Activated T-helper 1 cell treated with anti-CD3 and anti-CD28 coated beads, Interleukin-12 subunit alpha, Interleukin-12 subunit beta, Interleukin-2, Interleukin-4 antibody, amounts not matched to agents 30 ng/mL and 10 ng/mL and 1 ng/mL, durations not matched to agents 14 hours and 24 hours and 36 hours (primary cell): ENCODE measurements at regions not wholly inside any gene's neighbourhood (a gene's known extent, or its start where the extent isn't known, plus 50 kb on each side); places are given as distances from the start of the nearest gene placed in this dataset.

ENCODE experiments used
- DNase-seq: peaks from one replicate; pipeline ENCODE4 v3.0.0; 2021; ENCODE audit warnings: low spot score
- H3K27ac Mint-ChIP-seq: one replicate; pipeline ENCODE4 v1.8.0; 2021; ENCODE audit warnings: mild to moderate bottlenecking, mixed read lengths
- H3K27me3 Mint-ChIP-seq: one replicate; pipeline ENCODE4 v1.8.0; 2022; ENCODE audit warnings: mild to moderate bottlenecking, moderate library complexity, mixed read lengths; ENCODE audit not compliant: insufficient read depth
- H3K36me3 Mint-ChIP-seq: one replicate; pipeline ENCODE4 v1.8.0; 2021; ENCODE audit warnings: low read depth, mixed read lengths
- H3K4me1 Mint-ChIP-seq: one replicate; pipeline ENCODE4 v1.8.0; 2021; ENCODE audit warnings: low read depth, mixed read lengths
- H3K4me3 Mint-ChIP-seq: one replicate; pipeline ENCODE4 v1.8.0; 2021; ENCODE audit warnings: mild to moderate bottlenecking, moderate library complexity, mixed read lengths
- H3K9me3 Mint-ChIP-seq: one replicate; pipeline ENCODE4 v1.8.0; 2021; ENCODE audit warnings: mixed read lengths
- intact Hi-C: fragments of 100-400 bp; cut with micrococcal nuclease; formaldehyde crosslinking; loops from one replicate; pipeline ENCODE4 v1.15.1; 2024

DNA sequence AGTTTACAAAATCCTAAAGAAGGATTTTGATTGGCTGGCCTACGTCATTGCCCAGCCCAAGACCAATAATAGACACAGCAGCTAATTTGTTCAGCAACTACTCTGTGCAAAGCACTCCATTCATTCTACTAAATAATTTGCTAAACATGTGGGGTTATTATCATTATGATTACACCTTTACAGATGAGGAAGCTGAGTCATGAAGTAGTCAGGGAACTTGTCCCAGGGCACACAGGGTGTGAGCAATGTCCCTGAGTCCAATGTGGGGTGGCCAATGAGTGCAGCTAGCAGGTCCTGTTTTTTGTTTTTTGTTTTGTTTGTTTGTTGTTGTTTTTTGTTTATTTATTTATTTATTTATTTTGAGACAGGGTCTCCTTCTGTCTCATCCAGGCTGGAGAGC is 183.6 kb downstream of the ABHD5 start:
- Mint-ChIP-seq H3K27me3 (peaks cover 19% of the 10 kb centered on the region), H3K27ac (no peak overlapping the region), H3K36me3 (no peaks in the 10 kb centered on the region), H3K4me3 (no peak overlapping the region), H3K4me1 (no peaks in the 10 kb centered on the region), H3K9me3 (no peaks in the 10 kb centered on the region)
- DNase-seq, result no peak
- intact Hi-C loops, result no loop called here

GRCh38 chr3:43874731-43875130 is 184.0 kb downstream of the ABHD5 start:
- Mint-ChIP-seq H3K4me1 (no peaks in the 10 kb centered on the region), H3K27ac (no peak overlapping the region), H3K27me3 (peaks cover 19% of the 10 kb centered on the region), H3K36me3 (no peaks in the 10 kb centered on the region), H3K9me3 (no peaks in the 10 kb centered on the region), H3K4me3 (no peak overlapping the region)
- intact Hi-C loops, result no loop called here
- no peak for DNase-seq

DNA sequence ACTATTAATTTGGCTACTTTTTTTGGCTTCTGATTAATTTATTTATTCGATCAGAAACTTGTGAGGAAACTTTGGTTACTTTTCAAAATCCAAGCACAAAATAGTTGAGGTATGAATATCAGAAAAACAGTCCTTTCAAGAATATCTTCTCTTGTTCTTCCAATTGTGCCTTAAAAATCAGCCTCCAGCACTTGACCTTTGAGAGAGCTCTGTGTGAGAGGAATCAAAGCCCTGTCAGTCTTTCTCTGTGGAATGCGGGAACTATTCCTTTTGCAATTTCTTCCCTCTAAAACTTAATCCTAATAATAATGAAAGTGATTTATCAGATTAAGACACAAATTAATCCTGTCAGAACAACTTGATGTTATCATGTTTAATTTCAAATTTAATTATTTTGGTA is 185.9 kb downstream of the ABHD5 start:
- DNase-seq, result no peak
- intact Hi-C loops, result no loop called here
- Mint-ChIP-seq H3K36me3 (no peaks in the 10 kb centered on the region), H3K9me3 (no peaks in the 10 kb centered on the region), H3K4me3 (no peak overlapping the region), H3K4me1 (no peaks in the 10 kb centered on the region), H3K27ac (no peak overlapping the region), H3K27me3 (peaks cover 19% of the 10 kb centered on the region)

GRCh38 chr3:43879166-43879565 is 188.4 kb downstream of the ABHD5 start:
- H3K36me3 Mint-ChIP-seq, result no peaks in the 10 kb centered on the region
- H3K27ac Mint-ChIP-seq, result no peak overlapping the region
- no peak for DNase-seq
- intact Hi-C loops, result no loop called here
- no peaks in the 10 kb centered on the region for H3K4me1 Mint-ChIP-seq
- no peaks in the 10 kb centered on the region for H3K9me3 Mint-ChIP-seq
- H3K27me3 Mint-ChIP-seq, result peaks cover 12% of the 10 kb centered on the region
- H3K4me3 Mint-ChIP-seq, result no peak overlapping the region

DNA sequence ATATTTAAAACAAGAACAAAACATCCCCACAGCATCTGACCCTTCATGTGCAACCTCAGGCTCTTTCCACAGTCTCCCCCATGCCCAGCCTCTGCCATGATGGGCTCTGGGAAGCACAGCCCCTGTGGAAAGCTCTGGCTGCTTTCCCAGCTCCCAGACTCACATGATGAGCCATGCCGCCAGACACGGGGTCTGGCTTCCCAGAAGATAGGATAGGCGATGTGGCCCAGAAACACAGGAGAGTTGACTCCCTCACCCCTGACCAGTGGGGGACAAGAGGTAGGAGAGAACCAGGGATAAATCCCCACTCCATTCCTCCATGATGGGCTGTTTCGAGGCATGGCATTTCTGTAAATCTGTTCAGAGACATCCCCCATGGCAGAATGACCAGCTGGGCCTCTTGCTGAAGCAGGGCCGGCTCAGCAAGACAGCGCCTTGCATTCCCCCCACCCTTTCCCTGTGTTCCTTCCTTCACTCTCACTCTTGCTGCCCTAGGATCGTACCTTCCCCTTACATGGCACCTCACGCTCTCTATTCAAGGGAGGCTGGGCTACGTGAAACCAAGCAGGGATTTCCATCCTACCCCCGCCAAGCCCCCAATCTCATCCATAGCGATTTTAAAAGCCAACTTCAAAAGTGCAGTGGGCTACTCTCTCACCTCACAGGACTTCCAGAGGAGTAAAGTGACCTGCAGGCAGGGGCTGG is 192.4 kb downstream of the ABHD5 start:
- Mint-ChIP-seq H3K4me3 (no peak overlapping the region), H3K36me3 (no peaks in the 10 kb centered on the region), H3K9me3 (no peaks in the 10 kb centered on the region), H3K4me1 (no peaks in the 10 kb centered on the region), H3K27me3 (peaks cover 8% of the 10 kb centered on the region), H3K27ac (no peak overlapping the region)
- DNase-seq, result no peak
- intact Hi-C loops, result no loop called here

DNA sequence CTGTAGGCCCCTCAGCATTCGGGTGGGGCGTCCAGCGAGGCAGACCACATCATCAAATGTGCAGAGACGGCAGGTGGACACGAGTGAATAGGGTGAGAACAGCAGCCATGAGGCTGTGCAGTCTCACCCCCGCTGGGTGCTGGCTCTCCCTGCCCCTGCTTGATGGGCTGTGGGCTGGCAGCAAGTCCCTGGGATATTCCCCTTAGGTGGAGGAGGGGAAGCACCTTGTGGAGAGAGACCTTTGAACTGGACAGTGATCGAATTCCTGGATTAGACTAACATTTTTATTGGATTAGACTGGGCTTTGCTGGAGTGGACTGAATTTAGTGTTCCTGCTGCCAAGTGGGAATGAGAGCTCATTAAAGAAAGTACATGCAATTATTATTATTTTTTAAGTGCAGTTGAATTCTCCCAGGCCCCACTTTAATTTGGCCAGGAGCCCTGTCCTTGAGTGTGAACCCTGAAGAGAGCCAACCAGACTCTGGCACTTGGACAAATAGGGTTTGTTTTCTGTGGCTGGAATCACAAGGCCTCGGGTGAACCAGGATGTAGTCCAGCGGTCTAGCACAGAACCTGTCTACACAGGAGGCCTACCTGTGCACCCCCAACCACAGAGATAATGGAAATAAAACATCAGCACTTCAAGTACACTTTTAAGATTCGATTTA is 193.1 kb downstream of the ABHD5 start:
- Mint-ChIP-seq H3K27ac (no peak overlapping the region), H3K9me3 (no peaks in the 10 kb centered on the region), H3K27me3 (peaks cover 10% of the 10 kb centered on the region), H3K36me3 (no peaks in the 10 kb centered on the region), H3K4me1 (no peaks in the 10 kb centered on the region), H3K4me3 (no peak overlapping the region)
- intact Hi-C loops, result no loop called here
- no peak for DNase-seq

DNA sequence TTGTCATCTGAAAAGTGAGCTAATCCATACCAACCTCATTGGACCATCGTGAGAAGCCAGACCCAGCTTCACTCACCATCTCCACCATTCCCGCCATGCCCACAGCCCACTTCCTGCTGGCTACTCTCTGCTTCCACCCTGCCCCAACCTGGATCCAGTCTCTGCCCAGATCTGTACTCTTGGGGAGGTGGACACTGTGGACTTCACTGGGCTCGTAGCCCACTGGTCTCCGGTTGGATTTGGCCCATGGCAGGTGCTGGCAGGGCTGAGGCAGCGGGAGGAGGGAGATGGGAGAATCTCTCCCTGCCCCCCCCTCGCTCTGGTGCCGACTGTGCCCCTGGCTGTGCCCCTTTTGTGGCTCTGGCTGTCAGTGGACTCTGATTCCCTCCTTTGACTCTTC is 193.8 kb downstream of the ABHD5 start:
- H3K9me3 Mint-ChIP-seq, result no peaks in the 10 kb centered on the region
- H3K36me3 Mint-ChIP-seq, result no peaks in the 10 kb centered on the region
- H3K27me3 Mint-ChIP-seq, result peaks cover 8% of the 10 kb centered on the region
- no peak overlapping the region for H3K27ac Mint-ChIP-seq
- no peaks in the 10 kb centered on the region for H3K4me1 Mint-ChIP-seq
- intact Hi-C loops, result no loop called here
- no peak for DNase-seq
- H3K4me3 Mint-ChIP-seq, result no peak overlapping the region

DNA sequence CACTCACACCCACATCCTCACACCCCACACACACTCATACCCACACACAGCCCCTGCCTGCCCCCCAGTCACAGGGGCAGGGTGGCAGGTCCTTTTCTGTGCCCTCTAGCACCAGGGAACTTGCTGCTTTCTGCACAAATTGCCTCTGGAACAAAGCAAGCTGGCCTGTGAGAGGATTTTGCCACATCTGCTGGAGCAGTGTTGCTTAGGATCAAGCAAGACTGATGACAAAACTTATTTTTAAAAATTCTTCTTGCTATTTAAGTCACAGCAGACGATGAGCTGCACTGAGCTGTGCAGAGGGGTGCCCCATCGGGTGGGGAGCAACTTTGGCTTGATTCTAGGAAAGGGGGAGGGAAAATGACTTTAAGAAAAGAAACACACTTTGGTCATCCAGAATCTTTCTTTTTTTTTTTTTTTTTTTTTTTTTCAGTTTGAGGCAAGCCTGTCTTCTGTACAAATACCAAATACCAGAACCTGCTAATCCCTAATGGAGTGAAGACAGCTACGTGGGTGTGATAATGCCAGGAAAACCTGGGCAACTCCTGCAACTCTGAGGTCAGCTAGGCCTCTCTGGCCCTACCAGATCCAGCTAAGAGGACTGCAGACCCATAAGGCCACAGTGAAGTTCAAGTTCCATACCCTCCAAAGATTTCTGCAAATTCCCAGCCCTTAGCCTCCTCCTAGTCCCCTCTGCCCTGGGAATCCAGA is 195.3 kb downstream of the ABHD5 start:
- intact Hi-C loops, result no loop called here
- Mint-ChIP-seq H3K27ac (no peak overlapping the region), H3K4me1 (no peaks in the 10 kb centered on the region), H3K36me3 (no peaks in the 10 kb centered on the region), H3K4me3 (no peak overlapping the region), H3K27me3 (peaks cover 11% of the 10 kb centered on the region), H3K9me3 (no peaks in the 10 kb centered on the region)
- no peak for DNase-seq

- H3K4me3 Mint-ChIP-seq, result no peak overlapping the region
- no peaks in the 10 kb centered on the region for H3K36me3 Mint-ChIP-seq
- no peaks in the 10 kb centered on the region for H3K9me3 Mint-ChIP-seq
- peaks cover 44% of the 10 kb centered on the region for H3K27me3 Mint-ChIP-seq
- DNase-seq, result no peak
- H3K27ac Mint-ChIP-seq, result no peak overlapping the region
- H3K4me1 Mint-ChIP-seq, result peaks cover 6% of the 10 kb centered on the region
- intact Hi-C loops, result loop anchor here (2.0 kb wide), 1 partner anchor 105 kb away; no protein-coding TSS in a partner anchor
Observed at GRCh38 chr3:43892061-43892460, 201.3 kb downstream of the ABHD5 start.

GRCh38 chr3:43892526-43892925 is 201.8 kb downstream of the ABHD5 start:
- Mint-ChIP-seq H3K4me3 (no peak overlapping the region), H3K36me3 (no peaks in the 10 kb centered on the region), H3K27me3 (peaks cover 44% of the 10 kb centered on the region), H3K9me3 (no peaks in the 10 kb centered on the region), H3K4me1 (peaks cover 6% of the 10 kb centered on the region), H3K27ac (no peak overlapping the region)
- DNase-seq, result no peak
- intact Hi-C loops, result loop anchor here (2.0 kb wide), 1 partner anchor 104 kb away; no protein-coding TSS in a partner anchor

GRCh38 chr3:43893727-43894126 is 203.0 kb downstream of the ABHD5 start:
- no peak overlapping the region for H3K27ac Mint-ChIP-seq
- intact Hi-C loops, result loop anchor here (2.0 kb wide), 1 partner anchor 103 kb away; no protein-coding TSS in a partner anchor
- H3K4me3 Mint-ChIP-seq, result peak overlapping the region; percentile 56
- H3K27me3 Mint-ChIP-seq, result peaks cover 39% of the 10 kb centered on the region
- DNase-seq, result no peak
- no peaks in the 10 kb centered on the region for H3K36me3 Mint-ChIP-seq
- H3K4me1 Mint-ChIP-seq, result peaks cover 6% of the 10 kb centered on the region
- no peaks in the 10 kb centered on the region for H3K9me3 Mint-ChIP-seq

DNA sequence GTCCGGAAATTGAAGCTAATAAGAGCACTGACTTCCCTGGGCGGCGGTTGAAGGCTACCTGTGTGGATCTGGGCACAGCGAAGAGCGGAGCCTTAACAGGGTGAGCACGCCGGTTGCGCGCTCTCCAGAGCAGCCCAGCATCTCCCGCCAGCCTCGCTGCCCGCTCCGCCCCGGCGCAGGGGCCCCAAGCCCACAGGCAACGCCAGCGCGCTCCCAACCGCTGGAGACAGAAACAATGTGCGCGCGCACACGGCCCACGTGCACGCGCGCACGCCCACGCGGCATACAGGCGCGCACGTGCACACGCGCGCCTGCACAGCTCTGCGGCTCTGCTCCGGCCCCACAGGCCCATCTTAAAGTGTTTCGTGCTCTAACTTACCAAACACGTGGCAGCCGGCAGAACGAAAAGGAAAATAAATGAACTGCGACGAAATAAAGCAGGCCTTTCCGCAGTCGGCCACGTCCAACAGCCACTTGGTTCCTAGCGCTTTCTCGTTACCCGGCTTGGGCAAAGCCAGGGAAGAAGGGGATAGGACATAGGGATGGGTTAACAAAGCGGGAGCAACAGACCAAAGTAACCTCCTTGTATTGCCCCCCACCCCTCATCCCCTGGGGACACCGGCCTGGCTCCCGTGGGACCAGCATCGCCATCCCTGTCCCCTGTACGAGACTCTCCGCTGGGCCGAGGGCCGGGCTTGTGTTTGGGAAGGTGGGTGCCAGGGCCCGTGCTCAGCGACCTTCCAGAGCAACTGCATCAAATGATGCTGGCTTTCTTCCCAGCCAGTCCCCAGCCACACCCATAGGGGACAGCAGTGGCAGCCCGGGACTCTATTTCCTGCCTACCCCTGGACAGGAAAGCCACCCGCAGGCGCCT is 203.7 kb downstream of the ABHD5 start:
- no peak for DNase-seq
- Mint-ChIP-seq H3K4me1 (peaks cover 6% of the 10 kb centered on the region), H3K27ac (no peak overlapping the region), H3K27me3 (peaks cover 41% of the 10 kb centered on the region), H3K9me3 (no peaks in the 10 kb centered on the region), H3K36me3 (no peaks in the 10 kb centered on the region), H3K4me3 (peak overlapping the region; percentile 56)
- intact Hi-C loops, result no loop called here
